Endothelial cell of umbilical vein (primary cell): ENCODE measurements at regions not wholly inside any gene's neighbourhood (a gene's known extent, or its start where the extent isn't known, plus 50 kb on each side); places are given as distances from the start of the nearest gene placed in this dataset.

Source experiments
- EZH2 ChIP-seq: IDR thresholded peaks from 2 replicates; pipeline ENCODE4 v1.6.1; 2012; ENCODE audit warnings: borderline replicate concordance, low read depth, mild to moderate bottlenecking, moderate library complexity, low read length, inconsistent platforms; ENCODE audit not compliant: severe bottlenecking
- FOS ChIP-seq: IDR thresholded peaks from 2 replicates; pipeline ENCODE4 v1.6.1; 2011; ENCODE audit warnings: mild to moderate bottlenecking, low read length, moderate library complexity, borderline replicate concordance; ENCODE audit not compliant: insufficient read depth
- GATA2 ChIP-seq: IDR thresholded peaks from 2 replicates; pipeline ENCODE4 v1.7.0; 2011; ENCODE audit warnings: low read depth, mild to moderate bottlenecking, moderate library complexity, mixed read lengths, low read length; ENCODE audit not compliant: insufficient read length, insufficient read depth
- JUN ChIP-seq: IDR thresholded peaks from 2 replicates; pipeline ENCODE4 v1.6.1; 2011; ENCODE audit warnings: borderline replicate concordance, low read depth; ENCODE audit not compliant: insufficient read length, insufficient read depth
- MYC ChIP-seq: IDR thresholded peaks from one replicate; pipeline ENCODE4 v1.6.1; 2011; ENCODE audit warnings: mild to moderate bottlenecking, low read depth, low read length
- POLR2A ChIP-seq: IDR thresholded peaks from 2 replicates; pipeline ENCODE4 v1.6.1; 2012; ENCODE audit warnings: low read depth, mild to moderate bottlenecking, control low read depth, low read length
- POLR2AphosphoS5 ChIP-seq: IDR thresholded peaks from 2 replicates; pipeline ENCODE4 v1.6.1; 2012; ENCODE audit warnings: low read depth, mild to moderate bottlenecking, control low read depth, low read length, moderate library complexity; ENCODE audit not compliant: insufficient read depth
- TF ChIP-seq, protein P1 (sequence below), 2 donors: IDR thresholded peaks; 1 replicate in 1 of 2; 2 replicates in 1 of 2; pipeline ENCODE4 v1.5.1; 2011; ENCODE audit warnings: low read length in 2 of 2, mild to moderate bottlenecking in 2 of 2, moderate library complexity in 2 of 2, control low read depth in 1 of 2, inconsistent platforms in 1 of 2, low read depth in 1 of 2; ENCODE audit not compliant: insufficient read depth in 1 of 2; ENCODE audit errors: extremely low read depth in 1 of 2

DNA sequence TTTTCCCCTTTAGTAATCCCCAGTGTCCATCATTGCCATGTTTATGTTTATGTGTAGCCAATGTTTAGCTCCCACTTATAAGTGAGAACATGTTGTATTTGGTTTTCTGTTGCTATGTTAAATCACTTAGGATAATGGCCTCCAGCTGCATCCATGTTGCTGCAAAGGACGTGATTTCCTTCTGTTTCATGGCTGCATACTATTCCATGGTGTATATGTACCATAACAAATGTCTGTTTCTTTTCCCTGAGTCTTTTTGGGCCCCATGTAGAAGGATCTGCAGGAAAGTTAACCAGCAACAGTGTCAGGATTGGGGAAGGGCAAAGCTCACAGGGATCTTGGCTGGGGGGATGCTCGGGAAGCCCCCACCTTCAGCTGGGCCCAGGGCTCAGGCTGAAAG lies 64.3 kb upstream of the SULF2 start:
- TF ChIP-seq, protein P1, sequence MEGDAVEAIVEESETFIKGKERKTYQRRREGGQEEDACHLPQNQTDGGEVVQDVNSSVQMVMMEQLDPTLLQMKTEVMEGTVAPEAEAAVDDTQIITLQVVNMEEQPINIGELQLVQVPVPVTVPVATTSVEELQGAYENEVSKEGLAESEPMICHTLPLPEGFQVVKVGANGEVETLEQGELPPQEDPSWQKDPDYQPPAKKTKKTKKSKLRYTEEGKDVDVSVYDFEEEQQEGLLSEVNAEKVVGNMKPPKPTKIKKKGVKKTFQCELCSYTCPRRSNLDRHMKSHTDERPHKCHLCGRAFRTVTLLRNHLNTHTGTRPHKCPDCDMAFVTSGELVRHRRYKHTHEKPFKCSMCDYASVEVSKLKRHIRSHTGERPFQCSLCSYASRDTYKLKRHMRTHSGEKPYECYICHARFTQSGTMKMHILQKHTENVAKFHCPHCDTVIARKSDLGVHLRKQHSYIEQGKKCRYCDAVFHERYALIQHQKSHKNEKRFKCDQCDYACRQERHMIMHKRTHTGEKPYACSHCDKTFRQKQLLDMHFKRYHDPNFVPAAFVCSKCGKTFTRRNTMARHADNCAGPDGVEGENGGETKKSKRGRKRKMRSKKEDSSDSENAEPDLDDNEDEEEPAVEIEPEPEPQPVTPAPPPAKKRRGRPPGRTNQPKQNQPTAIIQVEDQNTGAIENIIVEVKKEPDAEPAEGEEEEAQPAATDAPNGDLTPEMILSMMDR (IDR thresholded peaks at IDR 0.05; ENCODE audit: extremely low read depth in 1 of 2, insufficient read depth in 1 of 2, low read depth in 1 of 2, low read length in 2 of 2) = no peak
- TF ChIP-seq POLR2A (no peak), POLR2AphosphoS5 (no peak), JUN (no peak), GATA2 (no peak), MYC (no peak), EZH2 (no peak), FOS (no peak)
